AG20443 (cell line): ENCODE measurements at regions not wholly inside any gene's neighbourhood (a gene's known extent, or its start where the extent isn't known, plus 50 kb on each side); places are given as distances from the start of the nearest gene placed in this dataset.
A peak's percentile ranks its signal among the peaks of the same experiment; 100 is the strongest.
"Not testable (repeated sequence)": the region's sequence is repeated elsewhere in the genome, so short reads cannot be mapped to it uniquely, and the experiment has no call there.

Source experiments
- DNase-seq: peaks from one replicate; pipeline ENCODE4 v3.0.0; 2012; ENCODE audit warnings: low spot score, mixed read lengths

DNA sequence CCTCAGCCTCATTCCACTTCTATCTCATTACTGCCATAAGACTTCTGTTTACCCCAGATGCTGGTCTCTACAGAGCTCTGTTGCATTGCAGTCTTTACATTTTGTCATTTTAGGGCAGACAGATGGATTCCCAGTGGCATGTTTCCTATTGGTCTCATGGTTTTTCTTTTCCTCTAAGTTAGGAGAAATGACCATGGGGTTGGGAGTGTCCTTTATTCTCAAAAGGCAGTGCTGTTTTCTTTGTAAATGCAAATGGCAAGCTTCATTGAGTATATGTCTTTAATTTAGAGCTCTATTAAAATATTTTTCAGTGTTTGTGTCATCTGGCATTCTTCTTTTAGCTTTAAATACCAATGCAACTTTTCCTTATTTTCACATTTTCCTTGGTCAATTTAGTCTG, 57.0 kb downstream of the MSTN start:
- no peak for DNase-seq

DNA sequence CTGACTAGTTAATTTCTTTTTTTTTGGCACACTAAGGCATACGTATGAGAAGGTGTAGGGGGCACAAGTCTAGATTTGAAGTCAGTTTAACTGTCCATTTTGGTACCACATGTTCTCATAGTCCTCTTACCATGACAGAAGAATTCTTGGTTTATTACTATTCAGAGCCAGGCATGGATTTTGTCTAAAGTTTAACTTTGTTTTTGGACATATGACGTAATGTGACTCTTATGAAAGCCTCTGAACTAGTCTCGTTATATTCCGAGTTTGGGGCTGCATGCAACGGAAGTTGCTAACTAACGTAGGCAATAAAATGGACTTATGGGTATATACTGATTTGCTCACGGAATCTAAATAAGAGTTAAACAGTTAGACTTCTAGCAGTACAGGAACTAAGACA, 62.9 kb downstream of the MSTN start:
- DNase-seq, result no peak

GRCh38 chr2:189998665-189999064, 63.9 kb downstream of the MSTN start:
- not testable (repeated sequence) for DNase-seq

GRCh38 chr2:189997016-189997415, 65.5 kb downstream of the MSTN start:
- no peak for DNase-seq

DNA sequence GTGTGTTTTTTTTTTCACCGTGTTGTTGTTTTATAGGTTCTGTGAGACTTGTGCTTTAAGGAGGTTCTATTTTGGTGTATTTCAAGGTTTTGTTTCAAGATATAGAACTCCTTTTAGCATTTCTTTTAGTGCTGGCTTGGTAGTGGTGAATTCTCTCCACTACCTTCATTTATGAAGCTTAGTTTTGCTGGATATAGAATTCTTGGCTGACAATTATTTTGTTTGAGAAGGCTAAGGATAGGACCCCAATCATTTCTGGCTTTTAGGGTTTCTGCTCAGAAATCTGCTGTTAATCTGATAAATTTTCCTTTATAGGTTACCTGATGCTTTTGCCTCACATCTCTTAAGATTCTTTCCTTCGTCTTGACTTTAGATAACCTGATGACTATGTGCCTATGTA, 66.8 kb downstream of the MSTN start:
- DNase-seq, result no peak

- no peak for DNase-seq
Measured at GRCh38 chr2:189982780-189983394, 79.6 kb downstream of the MSTN start.

DNA sequence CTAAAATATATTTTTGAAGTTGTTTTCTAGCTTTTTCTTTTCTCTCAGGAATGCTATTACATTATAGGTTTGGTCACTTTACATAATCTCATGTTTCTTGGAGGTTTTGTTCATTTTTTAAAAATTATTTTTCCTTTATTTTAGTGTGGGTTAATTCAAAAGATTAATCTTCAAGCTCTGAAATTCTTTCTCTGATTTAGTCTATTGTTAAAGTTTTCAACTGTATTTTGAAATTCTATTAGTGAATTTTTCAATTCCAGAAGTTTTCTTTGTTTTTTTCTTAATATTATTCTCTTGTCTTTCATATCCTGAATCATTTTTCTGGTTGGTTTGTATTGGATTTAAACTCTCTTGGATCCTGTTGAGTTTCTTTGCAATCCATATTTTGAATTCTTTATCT, 80.4 kb downstream of the MSTN start:
- no peak for DNase-seq

DNA sequence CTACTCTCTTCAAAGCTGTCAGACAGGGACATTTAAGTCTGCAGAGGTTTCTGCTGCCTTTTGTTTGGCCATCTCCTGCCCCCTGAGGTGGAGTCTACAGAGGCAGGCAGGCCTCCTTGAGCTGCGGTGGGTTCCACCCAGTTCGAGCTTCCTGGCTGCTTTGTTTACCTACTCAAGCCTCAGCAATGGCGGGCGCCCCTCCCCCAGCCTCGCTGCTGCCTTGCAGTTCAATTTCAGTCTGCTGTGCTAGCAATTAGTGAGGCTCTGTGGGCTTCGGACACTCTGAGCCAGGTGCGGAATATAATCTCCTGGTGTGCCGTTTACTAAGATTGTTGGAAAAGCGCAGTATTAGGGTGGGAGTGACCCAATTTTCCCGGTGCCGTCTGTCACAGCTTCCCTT, 86.0 kb downstream of the MSTN start:
- not testable (repeated sequence) for DNase-seq

DNA sequence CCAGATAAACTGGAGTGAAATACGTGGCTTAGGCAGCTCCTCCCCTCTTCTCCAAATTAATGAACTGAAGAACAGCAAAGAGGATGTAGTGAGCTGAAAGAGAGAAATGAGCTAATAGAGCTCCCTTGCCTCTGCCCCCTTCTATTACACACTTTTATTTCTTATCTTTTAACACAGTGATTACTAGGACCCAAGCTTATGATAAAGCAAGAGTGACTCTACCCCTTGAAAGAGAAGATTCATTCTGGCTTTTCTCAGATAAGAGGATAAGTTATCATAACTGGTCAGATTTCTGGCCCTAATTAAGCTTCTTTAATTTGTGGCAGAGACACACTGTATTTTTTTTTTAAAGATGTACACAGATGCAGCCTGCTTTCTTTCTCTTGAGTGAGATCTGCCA, 102.2 kb downstream of the MSTN start:
- DNase-seq, result no peak

- no peak for DNase-seq
Measured at GRCh38 chr2:189959450-189959849, 103.1 kb downstream of the MSTN start.

DNA sequence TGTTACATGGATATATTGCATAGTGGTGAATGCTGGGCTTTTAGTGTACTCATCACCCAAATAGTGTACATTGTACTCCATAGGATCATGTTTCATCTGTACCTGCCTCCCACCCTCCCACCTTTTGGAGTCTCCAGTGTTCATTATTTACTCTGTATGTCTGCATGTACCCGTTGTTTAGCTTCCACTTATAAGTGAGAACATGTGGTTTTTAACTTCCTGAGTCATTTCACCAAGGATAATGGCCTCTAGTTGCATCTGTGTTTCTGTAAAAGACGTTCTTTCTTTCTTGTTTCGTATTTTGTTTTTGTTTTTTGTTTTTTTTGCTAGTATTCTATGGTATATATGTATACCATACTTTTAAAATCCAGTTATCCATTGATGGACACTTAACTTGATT, 107.5 kb downstream of the MSTN start:
- DNase-seq, result no peak

DNA sequence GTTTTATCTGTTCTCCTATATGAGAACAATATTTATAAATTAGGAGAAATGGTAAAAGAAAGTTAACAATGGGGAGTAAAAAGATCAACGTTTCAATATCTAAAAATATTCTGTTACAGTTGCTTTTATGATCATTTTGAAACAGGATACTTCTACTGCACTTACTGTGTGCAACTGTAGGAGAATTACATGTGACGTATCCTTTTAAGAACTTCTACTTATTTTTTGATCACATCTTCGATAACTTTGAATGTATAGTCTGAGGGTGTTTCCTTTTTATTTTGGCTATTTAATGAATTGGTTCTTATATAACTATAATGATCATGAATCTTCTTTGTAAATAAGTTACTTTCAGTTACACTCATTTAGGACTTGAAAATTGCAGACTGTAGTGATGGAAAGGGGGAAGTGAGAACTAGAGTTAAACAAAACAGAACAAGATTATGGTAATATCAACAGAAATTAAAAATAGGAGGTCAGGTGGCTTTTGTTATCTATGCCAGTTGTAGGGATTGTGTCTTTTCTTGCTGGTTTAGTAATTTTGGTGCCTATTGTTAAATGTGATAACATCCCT, 109.9 kb downstream of the MSTN start:
- no peak for DNase-seq

- no peak for DNase-seq
Measured at GRCh38 chr2:189951791-189952535, 110.6 kb downstream of the MSTN start.

DNA sequence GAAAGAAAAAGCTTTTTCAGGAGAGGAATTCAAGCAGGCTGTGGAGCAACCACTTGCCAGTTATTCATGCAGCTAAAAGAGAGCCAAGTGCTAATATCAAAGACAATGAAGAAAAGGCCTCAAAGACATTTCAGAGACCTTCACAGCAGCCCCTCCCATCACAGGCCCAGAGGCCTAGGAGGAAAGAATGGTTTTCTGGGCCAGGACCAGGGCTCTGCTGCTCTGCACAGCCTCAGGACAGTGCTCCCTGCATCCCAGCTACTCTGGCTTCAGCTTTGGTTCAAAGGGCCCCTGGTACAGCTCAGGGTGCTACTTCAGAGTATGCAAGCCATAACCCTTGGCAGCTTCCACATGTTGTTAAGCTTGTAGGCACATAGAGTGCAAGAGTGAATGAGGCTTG, 119.5 kb downstream of the MSTN start:
- no peak for DNase-seq

- DNase-seq, result no peak
Measured at GRCh38 chr2:189940913-189941312, 121.6 kb downstream of the MSTN start.

- DNase-seq, result no peak
Measured at GRCh38 chr2:189937691-189938090, 124.8 kb downstream of the MSTN start.

- peak; percentile 60 for DNase-seq
Measured at GRCh38 chr2:189933911-189934399, 128.6 kb downstream of the MSTN start.

DNA sequence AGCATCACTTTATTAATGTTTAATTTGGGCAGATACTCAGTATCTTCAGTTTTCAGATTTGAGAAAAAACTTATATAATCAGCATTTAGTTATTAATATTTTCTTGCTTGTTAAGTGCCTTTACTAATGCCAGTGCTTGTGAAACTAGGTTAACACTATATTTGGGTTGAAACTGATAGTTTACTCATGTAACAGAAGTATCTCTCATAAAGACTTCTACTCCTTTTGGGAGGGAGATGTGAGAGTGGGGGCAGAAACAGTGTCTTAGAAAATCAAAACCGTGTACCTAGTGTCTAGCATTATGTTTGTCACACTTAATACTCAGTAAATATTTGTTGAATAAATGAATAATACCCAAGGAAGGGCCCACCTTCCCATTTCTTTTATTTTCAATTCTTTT, 129.5 kb downstream of the MSTN start:
- no peak for DNase-seq

GRCh38 chr2:189927823-189928222, 134.7 kb downstream of the MSTN start:
- peak; percentile 7 for DNase-seq
